HG03469 (cell line): ENCODE measurements at regions not wholly inside any gene's neighbourhood (a gene's known extent, or its start where the extent isn't known, plus 50 kb on each side); places are given as distances from the start of the nearest gene placed in this dataset.
"Not testable (repeated sequence)": the region's sequence is repeated elsewhere in the genome, so short reads cannot be mapped to it uniquely, and the experiment has no call there.

Experiments used
- ATAC-seq: cut with Tn5 transposase; IDR thresholded peaks from one replicate; pipeline ENCODE4 v1.9.1; 2021; ENCODE audit warnings: mild to moderate bottlenecking, moderate library complexity, moderate number of reproducible peaks; ENCODE audit not compliant: unreplicated experiment

- ATAC-seq = no peak
These were observed 807.4 kb downstream of the TNS3 start for GRCh38 chr7:46774515-46774914.

- no peak for ATAC-seq
These were observed 809.1 kb downstream of the TNS3 start for GRCh38 chr7:46772776-46773175.

- no peak for ATAC-seq
These were observed 814.8 kb downstream of the TNS3 start for GRCh38 chr7:46767071-46767470.

- ATAC-seq = no peak
These were observed 817.6 kb downstream of the TNS3 start for GRCh38 chr7:46764100-46764936.

- ATAC-seq = no peak
These were observed 818.6 kb downstream of the TNS3 start for GRCh38 chr7:46763344-46763743.

GRCh38 chr7:46759711-46760480, 822.0 kb downstream of the TNS3 start:
- ATAC-seq = no peak

GRCh38 chr7:46756996-46757395, 824.9 kb downstream of the TNS3 start:
- ATAC-seq = no peak

- no peak for ATAC-seq
These were observed 825.7 kb downstream of the TNS3 start for GRCh38 chr7:46756256-46756655.

- ATAC-seq = no peak
These were observed 826.5 kb downstream of the TNS3 start for GRCh38 chr7:46755120-46756034.

- no peak for ATAC-seq
These were observed 827.7 kb downstream of the TNS3 start for GRCh38 chr7:46754140-46754720.

- no peak for ATAC-seq
These were observed 828.2 kb downstream of the TNS3 start for GRCh38 chr7:46753662-46754061.

GRCh38 chr7:46752881-46753366, 829.0 kb downstream of the TNS3 start:
- no peak for ATAC-seq

GRCh38 chr7:46751927-46752723, 829.8 kb downstream of the TNS3 start:
- ATAC-seq = not testable (repeated sequence)

- ATAC-seq = no peak
These were observed 830.4 kb upstream of the IGFBP3 start for GRCh38 chr7:46751471-46751870.

- no peak for ATAC-seq
These were observed 829.3 kb upstream of the IGFBP3 start for GRCh38 chr7:46750321-46750865.

- no peak for ATAC-seq
These were observed 827.0 kb upstream of the IGFBP3 start for GRCh38 chr7:46747869-46748576.

GRCh38 chr7:46746695-46747687, 825.9 kb upstream of the IGFBP3 start:
- ATAC-seq = no peak

GRCh38 chr7:46745707-46746090, 824.6 kb upstream of the IGFBP3 start:
- ATAC-seq = no peak
